Activated CD8-positive, alpha-beta memory T cell treated with anti-CD3 and anti-CD28 coated beads for 36 hours (primary cell): ENCODE measurements at regions not wholly inside any gene's neighbourhood (a gene's known extent, or its start where the extent isn't known, plus 50 kb on each side); places are given as distances from the start of the nearest gene placed in this dataset.
"Not testable (repeated sequence)": the region's sequence is repeated elsewhere in the genome, so short reads cannot be mapped to it uniquely, and the experiment has no call there.

Experiments used
- CTCF ChIA-PET: fragments of 350-600 bp; sonication (Branson Sonifier 250); formaldehyde crosslinking; loops from one replicate; lab custom pipeline; 2021; ENCODE audit warnings: antibody characterized with exemption; lab: Charles Lee
- POLR2A ChIA-PET: fragments of 350-600 bp; sonication (Branson Sonifier 250); formaldehyde crosslinking; loops from one replicate; lab custom pipeline; 2021; ENCODE audit warnings: antibody characterized with exemption; lab: Charles Lee

- POLR2A ChIA-PET, CTCF ChIA-PET: not testable (repeated sequence)
These were observed 78.1 kb upstream of the SH3PXD2B start for GRCh38 chr5:172532439-172532838.

GRCh38 chr5:172531704-172532026 lies 77.3 kb upstream of the SH3PXD2B start:
- ChIA-PET CTCF (no interaction called here), POLR2A (no interaction called here)

- CTCF ChIA-PET: no interaction called here
- POLR2A ChIA-PET: no interaction called here
These were observed 76.8 kb upstream of the SH3PXD2B start for GRCh38 chr5:172530878-172531703.

- ChIA-PET CTCF (no interaction called here), POLR2A (no interaction called here)
These were observed 76.1 kb upstream of the SH3PXD2B start for GRCh38 chr5:172530406-172530805.

GRCh38 chr5:172529896-172530295 lies 75.6 kb upstream of the SH3PXD2B start:
- POLR2A ChIA-PET: no interaction called here
- CTCF ChIA-PET: no interaction called here

GRCh38 chr5:172528440-172528839 lies 74.1 kb upstream of the SH3PXD2B start:
- POLR2A ChIA-PET: no interaction called here
- CTCF ChIA-PET: interaction anchor here (0.6 kb wide), 1 partner anchor 43 kb away, joined by 3 read pairs; no protein-coding TSS in a partner anchor

GRCh38 chr5:172527559-172527958 lies 73.2 kb upstream of the SH3PXD2B start:
- POLR2A ChIA-PET: no interaction called here
- CTCF ChIA-PET: no interaction called here

- POLR2A ChIA-PET: no interaction called here
- CTCF ChIA-PET: no interaction called here
These were observed 71.7 kb upstream of the SH3PXD2B start for GRCh38 chr5:172525996-172526360.

GRCh38 chr5:172525307-172525995 lies 71.1 kb upstream of the SH3PXD2B start:
- ChIA-PET POLR2A (no interaction called here), CTCF (no interaction called here)

GRCh38 chr5:172524573-172525021 lies 70.3 kb upstream of the SH3PXD2B start:
- POLR2A ChIA-PET: no interaction called here
- CTCF ChIA-PET: no interaction called here

GRCh38 chr5:172523146-172523745 lies 68.9 kb upstream of the SH3PXD2B start:
- POLR2A ChIA-PET: no interaction called here
- CTCF ChIA-PET: no interaction called here

GRCh38 chr5:172521338-172521932 lies 67.1 kb upstream of the SH3PXD2B start:
- POLR2A ChIA-PET: no interaction called here
- CTCF ChIA-PET: no interaction called here

- ChIA-PET POLR2A (no interaction called here), CTCF (no interaction called here)
These were observed 57.6 kb upstream of the SH3PXD2B start for GRCh38 chr5:172511952-172512351.

- ChIA-PET CTCF (no interaction called here), POLR2A (no interaction called here)
These were observed 55.1 kb upstream of the SH3PXD2B start for GRCh38 chr5:172509405-172509781.

GRCh38 chr5:172508471-172509404 lies 54.4 kb upstream of the SH3PXD2B start:
- ChIA-PET CTCF (no interaction called here), POLR2A (no interaction called here)

- CTCF ChIA-PET, POLR2A ChIA-PET: not testable (repeated sequence)
These were observed 53.2 kb upstream of the SH3PXD2B start for GRCh38 chr5:172507485-172507884.

- POLR2A ChIA-PET: no interaction called here
- CTCF ChIA-PET: no interaction called here
These were observed 52.6 kb upstream of the SH3PXD2B start for GRCh38 chr5:172506921-172507320.

- POLR2A ChIA-PET: no interaction called here
- CTCF ChIA-PET: no interaction called here
These were observed 51.9 kb upstream of the SH3PXD2B start for GRCh38 chr5:172506251-172506650.

- CTCF ChIA-PET: no interaction called here
- POLR2A ChIA-PET: no interaction called here
These were observed 51.5 kb upstream of the SH3PXD2B start for GRCh38 chr5:172505845-172506244.
